HL-60 (cell line): ENCODE measurements at regions not wholly inside any gene's neighbourhood (a gene's known extent, or its start where the extent isn't known, plus 50 kb on each side); places are given as distances from the start of the nearest gene placed in this dataset.

ENCODE experiments used
- GABPA ChIP-seq: IDR thresholded peaks from 2 replicates; pipeline ENCODE4 v1.6.1; 2012; ENCODE audit warnings: low read depth
- POLR2AphosphoS5 ChIP-seq: IDR thresholded peaks from 2 replicates; pipeline ENCODE4 v1.6.1; 2012; ENCODE audit warnings: low read depth
- SPI1 ChIP-seq: IDR thresholded peaks from 2 replicates; pipeline ENCODE4 v1.6.1; 2012; ENCODE audit warnings: low read depth, mild to moderate bottlenecking, borderline replicate concordance
- TF ChIP-seq, protein P1 (sequence below): IDR thresholded peaks from one replicate; pipeline ENCODE4 v1.5.1; 2011; ENCODE audit warnings: low read length, control low read depth, inconsistent platforms; ENCODE audit not compliant: insufficient read depth
- TF ChIP-seq, protein P2 (sequence below): IDR thresholded peaks from 2 replicates; pipeline ENCODE4 v1.6.1; 2012; ENCODE audit warnings: low read depth; ENCODE audit not compliant: insufficient replicate concordance

DNA sequence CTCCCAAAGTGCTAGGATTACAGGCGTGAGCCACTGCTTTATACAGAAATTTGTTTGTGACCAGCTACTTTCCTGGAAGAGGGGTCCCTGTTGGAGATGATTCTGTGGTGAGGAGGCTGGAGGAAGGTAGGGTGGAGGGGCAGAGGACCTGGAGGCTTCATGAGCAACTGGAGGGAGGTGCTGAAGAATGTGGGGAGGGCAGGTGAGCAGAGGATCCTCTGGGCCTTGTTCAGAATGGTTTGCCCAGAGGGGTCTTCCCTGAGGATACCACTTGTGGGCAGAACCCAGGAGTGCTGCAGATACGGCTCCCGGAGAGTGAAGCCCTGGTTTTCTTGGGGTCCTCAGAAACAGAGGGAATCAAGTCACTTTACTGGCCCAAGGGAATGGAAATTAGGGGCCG, 67.2 kb upstream of the WDR26 start:
- TF ChIP-seq, protein P1, sequence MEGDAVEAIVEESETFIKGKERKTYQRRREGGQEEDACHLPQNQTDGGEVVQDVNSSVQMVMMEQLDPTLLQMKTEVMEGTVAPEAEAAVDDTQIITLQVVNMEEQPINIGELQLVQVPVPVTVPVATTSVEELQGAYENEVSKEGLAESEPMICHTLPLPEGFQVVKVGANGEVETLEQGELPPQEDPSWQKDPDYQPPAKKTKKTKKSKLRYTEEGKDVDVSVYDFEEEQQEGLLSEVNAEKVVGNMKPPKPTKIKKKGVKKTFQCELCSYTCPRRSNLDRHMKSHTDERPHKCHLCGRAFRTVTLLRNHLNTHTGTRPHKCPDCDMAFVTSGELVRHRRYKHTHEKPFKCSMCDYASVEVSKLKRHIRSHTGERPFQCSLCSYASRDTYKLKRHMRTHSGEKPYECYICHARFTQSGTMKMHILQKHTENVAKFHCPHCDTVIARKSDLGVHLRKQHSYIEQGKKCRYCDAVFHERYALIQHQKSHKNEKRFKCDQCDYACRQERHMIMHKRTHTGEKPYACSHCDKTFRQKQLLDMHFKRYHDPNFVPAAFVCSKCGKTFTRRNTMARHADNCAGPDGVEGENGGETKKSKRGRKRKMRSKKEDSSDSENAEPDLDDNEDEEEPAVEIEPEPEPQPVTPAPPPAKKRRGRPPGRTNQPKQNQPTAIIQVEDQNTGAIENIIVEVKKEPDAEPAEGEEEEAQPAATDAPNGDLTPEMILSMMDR = no peak
- no peak for TF ChIP-seq GABPA
- no peak for TF ChIP-seq POLR2AphosphoS5
- TF ChIP-seq SPI1 = no peak
- TF ChIP-seq, protein P2, sequence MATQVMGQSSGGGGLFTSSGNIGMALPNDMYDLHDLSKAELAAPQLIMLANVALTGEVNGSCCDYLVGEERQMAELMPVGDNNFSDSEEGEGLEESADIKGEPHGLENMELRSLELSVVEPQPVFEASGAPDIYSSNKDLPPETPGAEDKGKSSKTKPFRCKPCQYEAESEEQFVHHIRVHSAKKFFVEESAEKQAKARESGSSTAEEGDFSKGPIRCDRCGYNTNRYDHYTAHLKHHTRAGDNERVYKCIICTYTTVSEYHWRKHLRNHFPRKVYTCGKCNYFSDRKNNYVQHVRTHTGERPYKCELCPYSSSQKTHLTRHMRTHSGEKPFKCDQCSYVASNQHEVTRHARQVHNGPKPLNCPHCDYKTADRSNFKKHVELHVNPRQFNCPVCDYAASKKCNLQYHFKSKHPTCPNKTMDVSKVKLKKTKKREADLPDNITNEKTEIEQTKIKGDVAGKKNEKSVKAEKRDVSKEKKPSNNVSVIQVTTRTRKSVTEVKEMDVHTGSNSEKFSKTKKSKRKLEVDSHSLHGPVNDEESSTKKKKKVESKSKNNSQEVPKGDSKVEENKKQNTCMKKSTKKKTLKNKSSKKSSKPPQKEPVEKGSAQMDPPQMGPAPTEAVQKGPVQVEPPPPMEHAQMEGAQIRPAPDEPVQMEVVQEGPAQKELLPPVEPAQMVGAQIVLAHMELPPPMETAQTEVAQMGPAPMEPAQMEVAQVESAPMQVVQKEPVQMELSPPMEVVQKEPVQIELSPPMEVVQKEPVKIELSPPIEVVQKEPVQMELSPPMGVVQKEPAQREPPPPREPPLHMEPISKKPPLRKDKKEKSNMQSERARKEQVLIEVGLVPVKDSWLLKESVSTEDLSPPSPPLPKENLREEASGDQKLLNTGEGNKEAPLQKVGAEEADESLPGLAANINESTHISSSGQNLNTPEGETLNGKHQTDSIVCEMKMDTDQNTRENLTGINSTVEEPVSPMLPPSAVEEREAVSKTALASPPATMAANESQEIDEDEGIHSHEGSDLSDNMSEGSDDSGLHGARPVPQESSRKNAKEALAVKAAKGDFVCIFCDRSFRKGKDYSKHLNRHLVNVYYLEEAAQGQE = no peak
